CD4-positive, alpha-beta T cell treated with Interleukin-10 for 1 hour (primary cell): ENCODE measurements at regions not wholly inside any gene's neighbourhood (a gene's known extent, or its start where the extent isn't known, plus 50 kb on each side); places are given as distances from the start of the nearest gene placed in this dataset.
"Not testable (repeated sequence)": the region's sequence is repeated elsewhere in the genome, so short reads cannot be mapped to it uniquely, and the experiment has no call there.

Experiments used
- DNase-seq: peaks from one replicate; pipeline ENCODE4 v3.0.0-alpha.2; 2020

- DNase-seq, result no peak
These were observed 462.4 kb upstream of the KLF6 start for GRCh38 chr10:4247379-4247778.

GRCh38 chr10:4246881-4247358 is 461.9 kb upstream of the KLF6 start:
- no peak for DNase-seq

GRCh38 chr10:4243651-4244050 is 458.6 kb upstream of the KLF6 start:
- DNase-seq, result no peak

- DNase-seq, result no peak
These were observed 458.2 kb upstream of the KLF6 start for GRCh38 chr10:4243169-4243568.

- no peak for DNase-seq
These were observed 457.6 kb upstream of the KLF6 start for GRCh38 chr10:4242561-4243035.

GRCh38 chr10:4241724-4242345 is 456.8 kb upstream of the KLF6 start:
- DNase-seq, result no peak

GRCh38 chr10:4240608-4241197 is 455.7 kb upstream of the KLF6 start:
- no peak for DNase-seq

- no peak for DNase-seq
These were observed 454.2 kb upstream of the KLF6 start for GRCh38 chr10:4239186-4239585.

GRCh38 chr10:4236905-4237304 is 451.9 kb upstream of the KLF6 start:
- DNase-seq, result not testable (repeated sequence)

GRCh38 chr10:4234661-4235060 is 449.7 kb upstream of the KLF6 start:
- DNase-seq, result peak; percentile 74

- no peak for DNase-seq
These were observed 446.4 kb upstream of the KLF6 start for GRCh38 chr10:4231439-4231838.

GRCh38 chr10:4230036-4230435 is 445.0 kb upstream of the KLF6 start:
- no peak for DNase-seq

GRCh38 chr10:4229106-4229505 is 444.1 kb upstream of the KLF6 start:
- no peak for DNase-seq

- no peak for DNase-seq
These were observed 442.6 kb upstream of the KLF6 start for GRCh38 chr10:4227586-4227985.

- DNase-seq, result no peak
These were observed 442.0 kb upstream of the KLF6 start for GRCh38 chr10:4226941-4227540.

GRCh38 chr10:4224178-4224577 is 439.2 kb upstream of the KLF6 start:
- DNase-seq, result no peak

- not testable (repeated sequence) for DNase-seq
These were observed 436.3 kb upstream of the KLF6 start for GRCh38 chr10:4221310-4221709.

GRCh38 chr10:4219901-4220300 is 434.9 kb upstream of the KLF6 start:
- no peak for DNase-seq

- DNase-seq, result no peak
These were observed 432.6 kb upstream of the KLF6 start for GRCh38 chr10:4217653-4218052.

- no peak for DNase-seq
These were observed 432.2 kb upstream of the KLF6 start for GRCh38 chr10:4217187-4217586.

- no peak for DNase-seq
These were observed 431.7 kb upstream of the KLF6 start for GRCh38 chr10:4216726-4217125.

- no peak for DNase-seq
These were observed 431.1 kb upstream of the KLF6 start for GRCh38 chr10:4215963-4216575.

- DNase-seq, result no peak
These were observed 430.5 kb upstream of the KLF6 start for GRCh38 chr10:4215485-4215884.

- no peak for DNase-seq
These were observed 429.9 kb upstream of the KLF6 start for GRCh38 chr10:4214908-4215307.
